GM12875 (cell line): ENCODE measurements at regions not wholly inside any gene's neighbourhood (a gene's known extent, or its start where the extent isn't known, plus 50 kb on each side); places are given as distances from the start of the nearest gene placed in this dataset.
"Not testable (repeated sequence)": the region's sequence is repeated elsewhere in the genome, so short reads cannot be mapped to it uniquely, and the experiment has no call there.

ENCODE experiments used
- H3K4me3 ChIP-seq: one replicate; pipeline ENCODE4 v1.5.1; 2011; ENCODE audit warnings: low read depth, low read length, control low read depth
- TF ChIP-seq, protein P1 (sequence below): IDR thresholded peaks from 2 replicates; pipeline ENCODE4 v1.5.1; 2011; ENCODE audit warnings: low read depth, mild to moderate bottlenecking, control low read depth, inconsistent platforms, low read length, moderate library complexity, borderline replicate concordance; ENCODE audit not compliant: insufficient read depth

DNA sequence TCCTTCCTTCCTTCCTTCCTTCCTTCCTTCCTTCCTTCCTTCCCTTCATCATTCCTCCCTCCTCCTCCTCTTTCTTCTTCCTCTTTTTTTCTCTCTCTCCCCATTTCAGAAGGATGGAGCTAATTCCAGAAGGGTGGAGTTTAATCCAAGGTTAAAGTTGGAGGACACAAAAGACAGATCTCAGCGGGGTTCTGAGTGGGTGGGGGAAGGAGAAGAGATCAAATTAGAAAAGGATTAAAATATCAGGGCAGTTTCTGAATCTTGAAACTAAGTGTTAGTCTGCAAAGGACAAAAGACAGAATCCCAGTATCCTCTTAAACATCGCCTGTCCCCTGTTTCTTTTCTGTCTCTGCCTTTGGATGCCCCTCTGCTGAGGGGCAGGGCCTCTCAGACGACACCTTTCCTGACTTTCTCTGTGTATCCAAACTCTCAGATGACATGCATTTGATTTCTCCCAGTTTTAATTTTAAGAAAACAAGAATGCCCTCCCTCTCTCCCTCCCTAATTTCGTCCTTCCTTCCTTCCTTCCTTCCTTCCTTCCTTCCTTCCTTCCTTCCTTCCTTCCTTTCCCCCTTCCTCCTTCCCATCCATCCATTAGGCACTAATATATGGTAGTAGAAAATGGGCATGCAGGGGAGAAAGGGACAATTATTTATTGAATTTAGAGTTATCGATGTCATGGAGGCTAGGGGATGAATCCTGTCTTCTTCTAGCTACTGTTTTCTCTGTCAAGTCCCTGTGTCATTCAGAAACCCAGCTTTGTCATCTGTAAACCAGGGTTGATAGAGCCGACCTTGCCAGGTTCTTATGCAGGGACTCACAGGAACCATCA lies 269.1 kb downstream of the VRK1 start:
- TF ChIP-seq, protein P1, sequence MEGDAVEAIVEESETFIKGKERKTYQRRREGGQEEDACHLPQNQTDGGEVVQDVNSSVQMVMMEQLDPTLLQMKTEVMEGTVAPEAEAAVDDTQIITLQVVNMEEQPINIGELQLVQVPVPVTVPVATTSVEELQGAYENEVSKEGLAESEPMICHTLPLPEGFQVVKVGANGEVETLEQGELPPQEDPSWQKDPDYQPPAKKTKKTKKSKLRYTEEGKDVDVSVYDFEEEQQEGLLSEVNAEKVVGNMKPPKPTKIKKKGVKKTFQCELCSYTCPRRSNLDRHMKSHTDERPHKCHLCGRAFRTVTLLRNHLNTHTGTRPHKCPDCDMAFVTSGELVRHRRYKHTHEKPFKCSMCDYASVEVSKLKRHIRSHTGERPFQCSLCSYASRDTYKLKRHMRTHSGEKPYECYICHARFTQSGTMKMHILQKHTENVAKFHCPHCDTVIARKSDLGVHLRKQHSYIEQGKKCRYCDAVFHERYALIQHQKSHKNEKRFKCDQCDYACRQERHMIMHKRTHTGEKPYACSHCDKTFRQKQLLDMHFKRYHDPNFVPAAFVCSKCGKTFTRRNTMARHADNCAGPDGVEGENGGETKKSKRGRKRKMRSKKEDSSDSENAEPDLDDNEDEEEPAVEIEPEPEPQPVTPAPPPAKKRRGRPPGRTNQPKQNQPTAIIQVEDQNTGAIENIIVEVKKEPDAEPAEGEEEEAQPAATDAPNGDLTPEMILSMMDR, result no peak

DNA sequence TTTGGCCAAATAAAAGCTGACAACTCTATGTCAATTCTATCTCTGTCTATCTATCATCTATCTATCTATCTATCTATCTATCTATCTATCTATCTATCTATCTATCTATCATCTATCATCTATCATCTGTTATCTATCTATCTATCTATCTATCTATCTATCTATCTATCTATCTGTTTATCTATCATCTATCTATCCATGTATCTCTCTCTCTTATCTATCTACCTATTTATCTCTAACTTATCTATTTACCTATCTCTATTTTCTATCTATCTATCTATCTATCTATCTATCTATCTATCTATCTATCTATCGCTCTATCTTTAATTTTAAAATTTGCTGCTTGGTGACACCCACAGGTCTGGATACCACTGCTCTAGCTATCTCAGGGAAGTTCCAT lies 271.1 kb downstream of the VRK1 start:
- H3K4me3 ChIP-seq, result not testable (repeated sequence)

More for the DNA sequence above, 269.1 kb downstream of the VRK1 start:
- H3K4me3 ChIP-seq, result no peak overlapping the region

DNA sequence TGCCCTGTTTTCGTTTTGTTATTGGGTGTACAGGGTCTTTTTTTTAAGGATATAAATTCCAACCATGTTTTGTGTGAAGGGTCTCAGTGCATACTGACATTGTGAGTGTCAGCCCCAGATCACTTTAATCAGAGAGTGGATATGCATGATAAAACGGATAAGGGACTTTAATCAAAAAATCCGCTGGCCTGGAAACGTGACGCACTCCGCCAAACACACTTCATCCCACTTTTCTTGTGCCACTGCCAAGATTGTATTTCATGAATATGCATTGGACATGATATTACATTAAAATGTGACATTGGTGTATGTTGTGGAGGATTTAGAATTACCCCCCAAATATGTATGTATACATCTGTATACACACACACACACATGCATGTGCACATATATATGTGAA lies 273.1 kb downstream of the VRK1 start:
- TF ChIP-seq, protein P1, result no peak

DNA sequence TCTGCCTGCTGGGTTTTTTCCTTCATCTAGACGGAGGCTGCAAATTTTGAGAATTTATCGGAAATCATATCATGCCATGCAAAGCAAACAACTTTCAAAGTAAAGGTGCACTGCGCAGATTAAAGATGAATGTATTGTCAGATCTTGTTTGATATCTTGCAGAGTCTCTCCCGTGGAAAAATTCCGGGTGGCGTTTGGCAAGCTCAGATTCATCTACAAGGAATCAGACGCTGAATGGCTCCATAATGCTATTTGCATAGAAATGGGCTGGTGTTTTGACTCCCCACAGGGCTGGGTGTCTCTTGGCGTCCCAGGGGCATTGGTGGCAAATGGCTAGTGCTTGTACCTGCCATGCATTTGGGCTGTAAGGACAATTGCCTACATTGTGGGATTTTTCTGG lies 274.0 kb downstream of the VRK1 start:
- TF ChIP-seq, protein P1, result no peak
- no peak overlapping the region for H3K4me3 ChIP-seq

More for the DNA sequence above, 273.1 kb downstream of the VRK1 start:
- H3K4me3 ChIP-seq, result no peak overlapping the region

DNA sequence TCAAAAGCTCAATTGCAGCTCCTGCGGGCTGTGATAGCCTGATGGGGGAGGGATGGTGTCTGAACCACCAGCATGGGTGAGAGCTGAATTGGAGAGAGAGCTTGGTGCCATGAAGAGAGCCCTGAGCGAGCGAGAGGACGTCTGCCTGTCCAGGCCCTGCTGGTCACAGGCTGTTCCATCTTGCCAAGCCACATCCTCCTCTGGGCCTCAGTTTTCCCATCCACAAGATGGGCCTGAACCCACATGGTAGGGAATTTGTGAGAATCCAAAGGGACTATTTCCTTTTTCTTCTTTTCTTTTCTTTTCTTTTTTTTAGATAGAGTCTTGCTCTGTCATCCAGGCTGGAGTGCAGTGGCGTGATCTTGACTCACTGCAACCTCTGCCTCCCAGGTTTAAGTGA lies 276.4 kb downstream of the VRK1 start:
- TF ChIP-seq, protein P1, result no peak
- no peak overlapping the region for H3K4me3 ChIP-seq

DNA sequence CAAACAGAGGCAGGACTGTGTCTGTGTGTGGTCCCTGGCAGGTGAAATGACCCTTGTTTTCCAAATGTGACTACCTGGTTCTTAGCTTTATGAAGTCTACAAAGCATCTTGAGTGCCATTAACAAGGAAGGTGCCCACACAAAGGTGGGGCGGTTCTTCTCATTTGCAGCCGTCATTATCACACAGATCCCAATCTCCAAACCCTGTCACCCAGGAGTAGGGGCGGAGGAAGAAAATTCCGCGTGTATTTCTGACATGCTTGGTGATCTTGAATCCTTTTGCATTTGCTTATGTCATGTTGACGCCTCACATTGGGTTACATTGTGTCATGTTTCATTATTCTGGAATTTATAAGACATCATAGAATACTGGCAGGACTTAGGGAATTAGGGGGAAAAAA lies 277.3 kb downstream of the VRK1 start:
- no peak overlapping the region for H3K4me3 ChIP-seq
- TF ChIP-seq, protein P1, result no peak

DNA sequence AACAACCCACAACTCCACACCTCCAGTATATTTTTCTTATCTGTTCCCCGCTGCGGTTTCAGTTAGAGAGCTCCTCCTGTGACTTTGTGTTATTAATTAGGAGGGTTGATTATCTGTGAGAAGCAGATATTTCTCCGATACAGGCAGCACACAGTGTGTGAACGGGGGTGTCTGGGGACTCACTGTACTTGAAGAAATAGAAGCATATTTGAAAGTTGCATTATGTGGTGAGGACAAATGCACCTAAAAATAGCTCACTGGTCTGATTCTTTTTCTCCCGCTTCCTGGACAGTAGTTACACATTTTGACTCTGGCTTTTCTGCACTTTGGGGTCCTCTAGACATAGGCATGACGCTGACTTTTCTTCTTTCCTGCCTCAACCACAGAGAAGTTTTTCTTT lies 277.7 kb downstream of the VRK1 start:
- TF ChIP-seq, protein P1, result no peak
- no peak overlapping the region for H3K4me3 ChIP-seq
